Fibroblast of lung (primary cell): ENCODE measurements at regions not wholly inside any gene's neighbourhood (a gene's known extent, or its start where the extent isn't known, plus 50 kb on each side); places are given as distances from the start of the nearest gene placed in this dataset.

Source experiments
- EZH2 ChIP-seq: IDR thresholded peaks from 2 replicates; pipeline ENCODE4 v1.5.1; 2012; ENCODE audit warnings: low read length, control low read depth, mild to moderate bottlenecking; ENCODE audit errors: missing control alignments
- TF ChIP-seq, protein P1 (sequence below), 2 donors: IDR thresholded peaks in 1 of 2; conservative IDR thresholded peaks in 1 of 2; 1 replicate in 1 of 2; 2 replicates in 1 of 2; pipeline ENCODE4 v1.5.1; 2011 to 2012; ENCODE audit warnings: low read length in 2 of 2, control low read depth in 1 of 2, inconsistent platforms in 1 of 2, low read depth in 1 of 2, mild to moderate bottlenecking in 1 of 2

DNA sequence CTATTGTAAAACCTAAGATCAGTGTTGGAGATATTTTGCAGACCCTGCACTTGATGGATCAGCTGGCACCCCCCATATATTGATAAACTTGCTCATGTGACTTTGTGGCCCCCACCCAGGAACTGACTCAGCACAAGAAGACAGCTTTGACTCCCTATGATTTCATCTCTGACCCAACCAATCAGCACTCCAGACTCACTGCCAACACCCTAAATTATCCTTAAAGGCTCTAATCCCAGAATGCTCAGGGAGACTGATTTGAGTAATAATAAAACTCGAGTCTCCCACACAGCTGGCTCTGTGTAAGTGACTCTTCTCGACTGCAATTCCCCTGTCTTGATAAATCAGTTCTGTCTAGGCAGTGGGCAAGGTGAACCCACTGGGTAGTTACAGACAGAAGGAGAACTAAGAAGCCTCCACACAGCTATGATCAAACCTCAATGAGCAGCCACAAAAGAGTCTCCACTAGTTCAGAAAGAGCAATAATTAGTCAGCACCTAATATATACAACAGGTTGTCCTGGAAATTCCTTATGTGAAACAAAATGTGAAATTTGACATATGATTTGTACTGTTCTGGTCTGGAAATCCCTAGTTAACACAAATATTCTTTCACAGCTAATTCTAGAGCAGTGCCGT, 52.2 kb downstream of the ACTL7B start:
- TF ChIP-seq, protein P1, sequence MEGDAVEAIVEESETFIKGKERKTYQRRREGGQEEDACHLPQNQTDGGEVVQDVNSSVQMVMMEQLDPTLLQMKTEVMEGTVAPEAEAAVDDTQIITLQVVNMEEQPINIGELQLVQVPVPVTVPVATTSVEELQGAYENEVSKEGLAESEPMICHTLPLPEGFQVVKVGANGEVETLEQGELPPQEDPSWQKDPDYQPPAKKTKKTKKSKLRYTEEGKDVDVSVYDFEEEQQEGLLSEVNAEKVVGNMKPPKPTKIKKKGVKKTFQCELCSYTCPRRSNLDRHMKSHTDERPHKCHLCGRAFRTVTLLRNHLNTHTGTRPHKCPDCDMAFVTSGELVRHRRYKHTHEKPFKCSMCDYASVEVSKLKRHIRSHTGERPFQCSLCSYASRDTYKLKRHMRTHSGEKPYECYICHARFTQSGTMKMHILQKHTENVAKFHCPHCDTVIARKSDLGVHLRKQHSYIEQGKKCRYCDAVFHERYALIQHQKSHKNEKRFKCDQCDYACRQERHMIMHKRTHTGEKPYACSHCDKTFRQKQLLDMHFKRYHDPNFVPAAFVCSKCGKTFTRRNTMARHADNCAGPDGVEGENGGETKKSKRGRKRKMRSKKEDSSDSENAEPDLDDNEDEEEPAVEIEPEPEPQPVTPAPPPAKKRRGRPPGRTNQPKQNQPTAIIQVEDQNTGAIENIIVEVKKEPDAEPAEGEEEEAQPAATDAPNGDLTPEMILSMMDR (conservative IDR thresholded peaks at IDR 0.05 in 1 of 2, IDR thresholded peaks at IDR 0.05 in 1 of 2; ENCODE audit: low read depth in 1 of 2, low read length in 2 of 2): no peak
- no peak for TF ChIP-seq EZH2
